ENCODE measurements at regions not wholly inside any gene's neighbourhood (a gene's known extent, or its start where the extent isn't known, plus 50 kb on each side); places are given as distances from the start of the nearest gene placed in this dataset.

- Histone ChIP-seq H3K4me1 (ENCODE audit: insufficient read depth) (no peaks in the 10 kb centered on the region), H3K4me2 (no peak overlapping the region), H4K20me1 (ENCODE audit: insufficient read depth, poor library complexity, severe bottlenecking) (no peaks in the 10 kb centered on the region), H2AFZ (no peak overlapping the region), H3K79me2 (no peaks in the 10 kb centered on the region), H3K36me3 (replicated peaks; ENCODE audit: insufficient read depth, low read depth) (no peaks in the 10 kb centered on the region), H3K27me3 (no peaks in the 10 kb centered on the region), H3K4me3 (no peak overlapping the region), H3K27ac (no peak overlapping the region), H3K9me2 (replicated peaks; ENCODE audit: insufficient read depth) (no peaks in the 10 kb centered on the region), H3K9me3 (ENCODE audit: low read depth) (no peaks in the 10 kb centered on the region)
- 100% methylated on average over 1 of the region's 1 CpG for WGBS (ENCODE audit: low lambda C conversion rate, missing lambda C conversion rate)
- TF ChIP-seq, protein P1, sequence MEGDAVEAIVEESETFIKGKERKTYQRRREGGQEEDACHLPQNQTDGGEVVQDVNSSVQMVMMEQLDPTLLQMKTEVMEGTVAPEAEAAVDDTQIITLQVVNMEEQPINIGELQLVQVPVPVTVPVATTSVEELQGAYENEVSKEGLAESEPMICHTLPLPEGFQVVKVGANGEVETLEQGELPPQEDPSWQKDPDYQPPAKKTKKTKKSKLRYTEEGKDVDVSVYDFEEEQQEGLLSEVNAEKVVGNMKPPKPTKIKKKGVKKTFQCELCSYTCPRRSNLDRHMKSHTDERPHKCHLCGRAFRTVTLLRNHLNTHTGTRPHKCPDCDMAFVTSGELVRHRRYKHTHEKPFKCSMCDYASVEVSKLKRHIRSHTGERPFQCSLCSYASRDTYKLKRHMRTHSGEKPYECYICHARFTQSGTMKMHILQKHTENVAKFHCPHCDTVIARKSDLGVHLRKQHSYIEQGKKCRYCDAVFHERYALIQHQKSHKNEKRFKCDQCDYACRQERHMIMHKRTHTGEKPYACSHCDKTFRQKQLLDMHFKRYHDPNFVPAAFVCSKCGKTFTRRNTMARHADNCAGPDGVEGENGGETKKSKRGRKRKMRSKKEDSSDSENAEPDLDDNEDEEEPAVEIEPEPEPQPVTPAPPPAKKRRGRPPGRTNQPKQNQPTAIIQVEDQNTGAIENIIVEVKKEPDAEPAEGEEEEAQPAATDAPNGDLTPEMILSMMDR (IDR thresholded peaks at IDR 0.05; ENCODE audit: poor library complexity): no peak
- no peak for TF ChIP-seq EZH2 (IDR thresholded peaks at IDR 0.05; ENCODE audit: borderline replicate concordance)
- TF ChIP-seq EZH2phosphoT487 (IDR thresholded peaks at IDR 0.05; ENCODE audit: low read depth, severe bottlenecking, unreplicated experiment): no peak
- DNase-seq (ENCODE audit: low spot score): no peak
These were observed 78.2 kb downstream of the HACD1 start for GRCh38 chr10:17538941-17539340.

DNA sequence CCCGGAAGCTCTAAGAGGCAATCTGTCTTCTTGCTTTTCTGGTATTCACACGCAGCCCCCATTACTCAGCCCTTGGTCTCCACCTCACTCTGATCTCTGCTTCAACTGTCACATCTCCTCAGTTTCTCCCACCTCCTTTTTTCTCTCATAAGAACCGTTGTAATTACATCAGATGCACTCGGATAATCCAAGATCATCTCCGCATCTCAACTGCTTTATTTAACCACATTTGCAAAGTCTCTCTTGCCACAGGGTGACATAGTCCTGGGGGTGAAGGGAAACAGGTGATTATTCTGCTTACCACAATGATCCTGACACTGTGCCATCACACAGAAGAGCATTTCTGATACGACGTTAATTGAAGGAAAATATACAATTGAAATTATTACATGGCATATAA, 79.9 kb downstream of the HACD1 start:
- TF ChIP-seq EZH2phosphoT487 (IDR thresholded peaks at IDR 0.05; ENCODE audit: low read depth, severe bottlenecking, unreplicated experiment): no peak
- no peak for TF ChIP-seq EZH2 (IDR thresholded peaks at IDR 0.05; ENCODE audit: borderline replicate concordance)
- TF ChIP-seq, protein P1 (IDR thresholded peaks at IDR 0.05; ENCODE audit: poor library complexity): no peak
- Histone ChIP-seq H3K9me2 (replicated peaks; ENCODE audit: insufficient read depth) (no peaks in the 10 kb centered on the region), H3K4me3 (no peak overlapping the region), H3K79me2 (no peaks in the 10 kb centered on the region), H3K27me3 (no peaks in the 10 kb centered on the region), H4K20me1 (ENCODE audit: insufficient read depth, poor library complexity, severe bottlenecking) (no peaks in the 10 kb centered on the region), H3K27ac (no peak overlapping the region), H3K9me3 (ENCODE audit: low read depth) (no peaks in the 10 kb centered on the region), H3K4me1 (ENCODE audit: insufficient read depth) (no peaks in the 10 kb centered on the region), H3K4me2 (no peak overlapping the region), H3K36me3 (replicated peaks; ENCODE audit: insufficient read depth, low read depth) (no peaks in the 10 kb centered on the region), H2AFZ (no peak overlapping the region)
- DNase-seq (ENCODE audit: low spot score): no peak
- WGBS (ENCODE audit: low lambda C conversion rate, missing lambda C conversion rate): 81% methylated on average over 7 of the region's 7 CpGs

DNA sequence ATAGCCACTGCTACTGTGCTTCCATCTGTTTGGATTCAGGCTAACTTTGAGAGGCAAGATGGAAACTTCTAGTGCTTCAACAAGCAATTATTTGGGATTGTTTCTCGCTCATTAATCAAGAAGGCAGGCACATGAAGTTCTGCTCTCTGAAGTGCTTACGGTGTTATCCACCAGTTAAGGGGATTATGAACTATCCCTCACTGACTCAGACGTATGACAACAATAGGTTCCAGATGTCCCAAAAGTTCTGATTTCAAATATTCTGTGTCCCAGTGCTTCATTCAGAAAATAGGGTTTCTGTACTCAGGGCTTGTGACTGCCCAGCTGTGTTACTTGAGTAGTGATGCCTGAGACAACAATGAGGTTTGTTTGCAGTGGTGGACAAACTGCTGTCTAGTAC, 81.0 kb downstream of the HACD1 start:
- Histone ChIP-seq H2AFZ (no peak overlapping the region), H3K36me3 (replicated peaks; ENCODE audit: insufficient read depth, low read depth) (no peaks in the 10 kb centered on the region), H3K9me3 (ENCODE audit: low read depth) (no peaks in the 10 kb centered on the region), H3K9me2 (replicated peaks; ENCODE audit: insufficient read depth) (no peaks in the 10 kb centered on the region), H3K4me3 (no peak overlapping the region), H3K27ac (no peak overlapping the region), H4K20me1 (ENCODE audit: insufficient read depth, poor library complexity, severe bottlenecking) (no peaks in the 10 kb centered on the region), H3K4me2 (no peak overlapping the region), H3K79me2 (no peaks in the 10 kb centered on the region), H3K27me3 (no peaks in the 10 kb centered on the region), H3K4me1 (ENCODE audit: insufficient read depth) (no peaks in the 10 kb centered on the region)
- 73% methylated on average over 3 of the region's 3 CpGs for WGBS (ENCODE audit: low lambda C conversion rate, missing lambda C conversion rate)
- no peak for TF ChIP-seq EZH2 (IDR thresholded peaks at IDR 0.05; ENCODE audit: borderline replicate concordance)
- no peak for TF ChIP-seq EZH2phosphoT487 (IDR thresholded peaks at IDR 0.05; ENCODE audit: low read depth, severe bottlenecking, unreplicated experiment)
- TF ChIP-seq, protein P1 (IDR thresholded peaks at IDR 0.05; ENCODE audit: poor library complexity): no peak
- no peak for DNase-seq (ENCODE audit: low spot score)

GRCh38 chr10:17533731-17534130, 79.3 kb upstream of the ST8SIA6 start:
- WGBS (ENCODE audit: low lambda C conversion rate, missing lambda C conversion rate): 79% methylated on average over 4 of the region's 4 CpGs
- Histone ChIP-seq H4K20me1 (ENCODE audit: insufficient read depth, poor library complexity, severe bottlenecking) (no peaks in the 10 kb centered on the region), H3K36me3 (replicated peaks; ENCODE audit: insufficient read depth, low read depth) (no peaks in the 10 kb centered on the region), H3K4me1 (ENCODE audit: insufficient read depth) (no peaks in the 10 kb centered on the region), H3K27me3 (no peaks in the 10 kb centered on the region), H3K9me2 (replicated peaks; ENCODE audit: insufficient read depth) (no peaks in the 10 kb centered on the region), H2AFZ (no peak overlapping the region), H3K4me2 (no peak overlapping the region), H3K27ac (no peak overlapping the region), H3K79me2 (no peaks in the 10 kb centered on the region), H3K9me3 (ENCODE audit: low read depth) (no peaks in the 10 kb centered on the region), H3K4me3 (no peak overlapping the region)
- TF ChIP-seq EZH2 (IDR thresholded peaks at IDR 0.05; ENCODE audit: borderline replicate concordance) (no peak), EZH2phosphoT487 (IDR thresholded peaks at IDR 0.05; ENCODE audit: low read depth, severe bottlenecking, unreplicated experiment) (no peak)
- TF ChIP-seq, protein P1 (IDR thresholded peaks at IDR 0.05; ENCODE audit: poor library complexity): no peak
- DNase-seq (ENCODE audit: low spot score): no peak
